ENCODE measurements at regions not wholly inside any gene's neighbourhood (a gene's known extent, or its start where the extent isn't known, plus 50 kb on each side); places are given as distances from the start of the nearest gene placed in this dataset.

DNA sequence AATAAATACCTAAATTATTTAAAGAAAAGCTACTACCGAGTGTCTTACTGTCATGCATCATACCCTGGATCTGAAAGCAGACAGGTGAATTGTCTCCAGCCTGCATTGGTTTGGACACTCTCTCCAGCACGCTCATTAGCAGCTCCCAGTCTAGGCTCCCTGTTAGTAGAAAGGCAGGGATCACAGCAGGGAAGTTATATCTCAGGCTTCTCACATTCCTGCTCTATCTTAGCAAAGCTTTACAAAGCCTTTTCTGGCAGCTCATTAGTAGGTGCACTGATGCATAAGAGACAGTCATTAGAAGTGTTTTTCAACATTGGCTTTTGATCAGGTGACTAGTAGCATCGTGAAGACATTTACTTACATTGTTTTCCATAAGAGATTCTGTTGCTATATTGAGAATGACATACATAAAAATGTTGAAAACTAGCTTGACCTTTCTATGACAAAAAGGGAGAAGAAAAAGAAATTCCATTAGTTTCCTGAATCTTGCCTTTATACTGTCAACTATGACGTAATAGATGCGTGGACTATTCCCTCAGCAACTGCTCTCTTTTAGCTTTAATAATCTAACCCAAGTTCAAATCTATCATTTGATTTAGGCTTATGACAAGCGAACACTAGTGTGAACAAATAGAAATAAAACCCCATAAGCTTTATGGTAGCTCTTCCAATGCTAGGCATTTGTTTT is 408.7 kb upstream of the KCNH7 start:
- no peak for DNase-seq (ENCODE audit: low read depth)
- TF ChIP-seq, protein P1, sequence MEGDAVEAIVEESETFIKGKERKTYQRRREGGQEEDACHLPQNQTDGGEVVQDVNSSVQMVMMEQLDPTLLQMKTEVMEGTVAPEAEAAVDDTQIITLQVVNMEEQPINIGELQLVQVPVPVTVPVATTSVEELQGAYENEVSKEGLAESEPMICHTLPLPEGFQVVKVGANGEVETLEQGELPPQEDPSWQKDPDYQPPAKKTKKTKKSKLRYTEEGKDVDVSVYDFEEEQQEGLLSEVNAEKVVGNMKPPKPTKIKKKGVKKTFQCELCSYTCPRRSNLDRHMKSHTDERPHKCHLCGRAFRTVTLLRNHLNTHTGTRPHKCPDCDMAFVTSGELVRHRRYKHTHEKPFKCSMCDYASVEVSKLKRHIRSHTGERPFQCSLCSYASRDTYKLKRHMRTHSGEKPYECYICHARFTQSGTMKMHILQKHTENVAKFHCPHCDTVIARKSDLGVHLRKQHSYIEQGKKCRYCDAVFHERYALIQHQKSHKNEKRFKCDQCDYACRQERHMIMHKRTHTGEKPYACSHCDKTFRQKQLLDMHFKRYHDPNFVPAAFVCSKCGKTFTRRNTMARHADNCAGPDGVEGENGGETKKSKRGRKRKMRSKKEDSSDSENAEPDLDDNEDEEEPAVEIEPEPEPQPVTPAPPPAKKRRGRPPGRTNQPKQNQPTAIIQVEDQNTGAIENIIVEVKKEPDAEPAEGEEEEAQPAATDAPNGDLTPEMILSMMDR (conservative IDR thresholded peaks at IDR 0.05; ENCODE audit: control insufficient read depth, insufficient read depth, low read depth, low read length): no peak
- H3K4me3 ChIP-seq (ENCODE audit: control insufficient read depth, low read depth, low read length): no peak overlapping the region

DNA sequence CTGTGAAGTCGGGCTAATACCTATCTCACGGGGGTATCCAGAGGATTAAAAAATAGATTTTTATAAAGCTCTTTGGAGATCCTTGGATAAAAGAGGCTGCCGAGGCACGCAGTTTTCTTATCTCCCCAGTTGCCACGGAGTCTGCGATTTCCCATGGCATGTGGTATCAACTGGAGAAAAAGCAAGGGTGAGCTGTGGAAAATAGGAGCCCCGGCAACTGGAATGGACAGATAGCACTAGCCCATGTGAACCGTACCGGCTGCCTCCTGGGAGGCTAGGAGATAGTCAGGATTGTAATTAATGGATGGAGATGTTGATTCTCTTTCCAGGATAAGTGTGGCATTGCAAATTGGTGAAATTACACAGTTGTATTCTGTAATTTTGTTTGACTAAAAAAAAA is 407.6 kb upstream of the KCNH7 start:
- DNase-seq (ENCODE audit: low read depth): no peak
- TF ChIP-seq, protein P1 (conservative IDR thresholded peaks at IDR 0.05; ENCODE audit: control insufficient read depth, insufficient read depth, low read depth, low read length): no peak
- no peak overlapping the region for H3K4me3 ChIP-seq (ENCODE audit: control insufficient read depth, low read depth, low read length)

DNA sequence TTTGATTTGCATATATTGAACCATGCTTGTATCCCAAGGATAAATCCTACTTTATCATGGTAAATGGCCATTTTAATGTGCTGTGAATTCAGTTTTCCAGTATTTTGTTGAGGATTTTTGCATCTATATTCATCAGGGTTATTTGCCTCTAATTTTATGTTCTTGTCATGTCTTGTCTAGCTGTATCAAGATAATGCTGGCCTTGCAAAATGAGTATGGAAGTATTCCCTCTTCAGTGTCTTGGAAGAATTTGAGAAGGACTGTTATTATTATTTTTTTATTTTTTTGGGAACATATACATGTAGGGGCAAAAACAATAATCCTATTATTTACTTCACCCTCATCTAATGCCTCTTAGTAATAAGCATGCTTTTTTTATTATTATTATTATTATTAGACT is 398.0 kb upstream of the KCNH7 start:
- no peak overlapping the region for H3K4me3 ChIP-seq (ENCODE audit: control insufficient read depth, low read depth, low read length)
- no peak for DNase-seq (ENCODE audit: low read depth)
- TF ChIP-seq, protein P1 (conservative IDR thresholded peaks at IDR 0.05; ENCODE audit: control insufficient read depth, insufficient read depth, low read depth, low read length): no peak

DNA sequence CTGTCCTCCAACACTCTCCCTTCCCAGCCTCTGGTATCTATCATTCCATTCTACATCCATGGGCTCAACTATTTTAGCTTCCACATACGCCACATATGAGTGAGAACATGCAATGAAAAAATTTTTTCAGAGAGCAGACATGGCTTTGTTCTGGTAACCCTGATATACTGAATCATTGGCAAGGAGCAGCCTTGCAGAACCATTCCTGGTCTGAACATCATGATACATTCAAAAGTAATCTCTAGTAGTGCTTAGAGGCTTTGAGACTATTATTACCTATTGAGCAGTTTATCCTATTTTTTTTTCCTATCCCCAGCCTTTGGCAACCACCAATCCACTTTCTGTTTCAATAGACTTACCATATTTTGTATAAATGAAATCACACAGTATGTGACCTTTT is 393.1 kb upstream of the KCNH7 start:
- no peak overlapping the region for H3K4me3 ChIP-seq (ENCODE audit: control insufficient read depth, low read depth, low read length)
- TF ChIP-seq, protein P1 (conservative IDR thresholded peaks at IDR 0.05; ENCODE audit: control insufficient read depth, insufficient read depth, low read depth, low read length): no peak
- no peak for DNase-seq (ENCODE audit: low read depth)

DNA sequence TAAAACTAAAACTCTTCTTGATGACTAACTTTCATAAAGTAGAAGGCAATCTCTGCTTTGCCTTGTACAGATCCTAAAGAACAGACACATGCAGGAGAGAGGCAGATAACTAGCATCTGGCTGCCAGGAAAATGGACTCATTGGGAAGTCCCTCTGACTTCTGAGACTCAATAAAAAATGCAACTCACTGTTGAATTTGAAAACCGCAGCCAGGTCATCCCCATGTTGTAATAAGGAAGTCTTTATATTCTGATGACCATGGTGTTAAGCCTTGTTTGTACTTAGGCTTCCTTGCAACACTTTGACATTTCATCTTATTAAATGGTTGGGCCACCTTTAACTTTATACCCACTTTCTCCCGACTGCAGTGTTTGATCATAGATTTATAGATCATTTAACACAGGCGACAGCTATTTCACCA is 375.1 kb upstream of the KCNH7 start:
- TF ChIP-seq, protein P1 (conservative IDR thresholded peaks at IDR 0.05; ENCODE audit: control insufficient read depth, insufficient read depth, low read depth, low read length): no peak
- peak; percentile 90 for DNase-seq (ENCODE audit: low read depth)
- no peak overlapping the region for H3K4me3 ChIP-seq (ENCODE audit: control insufficient read depth, low read depth, low read length)

GRCh38 chr2:163210430-163210918 is 371.9 kb upstream of the KCNH7 start:
- DNase-seq (ENCODE audit: low read depth): peak; percentile 80
- TF ChIP-seq, protein P1 (conservative IDR thresholded peaks at IDR 0.05; ENCODE audit: control insufficient read depth, insufficient read depth, low read depth, low read length): no peak
- no peak overlapping the region for H3K4me3 ChIP-seq (ENCODE audit: control insufficient read depth, low read depth, low read length)

Measured in fibroblast of mammary gland (primary cell).